HEK293T (cell line): ENCODE measurements at regions not wholly inside any gene's neighbourhood (a gene's known extent, or its start where the extent isn't known, plus 50 kb on each side); places are given as distances from the start of the nearest gene placed in this dataset.

Experiments
- ELF4 ChIP-seq: fragments of 450-650 bp; IDR thresholded peaks from 2 replicates; pipeline ENCODE4 v1.6.1; 2017; ENCODE audit warnings: antibody characterized with exemption
- FOXM1 ChIP-seq: fragments of 450-650 bp; IDR thresholded peaks from 2 replicates; pipeline ENCODE4 v1.6.1; 2017; ENCODE audit warnings: mild to moderate bottlenecking, borderline replicate concordance
- HDGF ChIP-seq: fragments of 450-650 bp; IDR thresholded peaks from 2 replicates; pipeline ENCODE4 v1.6.1; 2017; ENCODE audit warnings: antibody characterized with exemption, borderline replicate concordance
- PKNOX1 ChIP-seq: fragments of 450-650 bp; IDR thresholded peaks from 2 replicates; pipeline ENCODE4 v1.6.1; 2016
- SUZ12 ChIP-seq: fragments of 450-650 bp; IDR thresholded peaks from 2 replicates; pipeline ENCODE4 v1.6.1; 2016; ENCODE audit warnings: mild to moderate bottlenecking
- TARDBP ChIP-seq: fragments of 450-650 bp; IDR thresholded peaks from 2 replicates; pipeline ENCODE4 v1.6.1; 2016
- ZNF384 ChIP-seq: fragments of 450-650 bp; IDR thresholded peaks from 2 replicates; pipeline ENCODE4 v1.6.1; 2016

DNA sequence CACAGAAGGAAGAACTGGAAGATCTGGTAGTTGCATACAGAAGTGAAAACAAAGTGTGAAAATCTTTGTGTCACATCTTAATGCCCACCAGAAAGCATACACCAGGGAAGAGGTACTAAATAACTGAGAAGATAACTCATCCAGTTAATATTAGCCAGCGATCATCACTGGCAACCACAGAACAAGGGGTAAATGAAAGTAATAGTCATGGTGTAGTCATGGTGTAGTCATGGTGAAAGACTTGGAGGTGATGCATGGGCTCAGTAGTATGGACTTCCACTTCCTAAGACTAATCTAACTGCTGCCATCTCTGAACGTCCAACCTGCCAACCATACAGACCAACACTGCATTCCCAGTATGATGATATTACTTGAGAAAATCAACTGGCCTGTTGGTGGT, 481.2 kb upstream of the NR5A2 start:
- TF ChIP-seq ZNF384 (no peak), SUZ12 (no peak), FOXM1 (no peak), ELF4 (no peak), TARDBP (no peak), HDGF (no peak), PKNOX1 (no peak)
